ENCODE measurements at regions not wholly inside any gene's neighbourhood (a gene's known extent, or its start where the extent isn't known, plus 50 kb on each side); places are given as distances from the start of the nearest gene placed in this dataset.

- DNase-seq = no peak
Observed at GRCh38 chr13:22698467-22698866, 482.3 kb upstream of the SGCG start.

GRCh38 chr13:22700246-22700887, 480.4 kb upstream of the SGCG start:
- DNase-seq = no peak

GRCh38 chr13:22703601-22704209, 477.1 kb upstream of the SGCG start:
- DNase-seq = no peak

GRCh38 chr13:22707946-22708345, 472.8 kb upstream of the SGCG start:
- DNase-seq = no peak

- DNase-seq = no peak
Observed at GRCh38 chr13:22717036-22717435, 463.7 kb upstream of the SGCG start.

GRCh38 chr13:22726726-22727125, 454.1 kb upstream of the SGCG start:
- no peak for DNase-seq

- no peak for DNase-seq
Observed at GRCh38 chr13:22735011-22735995, 445.5 kb upstream of the SGCG start.

- no peak for DNase-seq
Observed at GRCh38 chr13:22736084-22736767, 444.6 kb upstream of the SGCG start.

- DNase-seq = no peak
Observed at GRCh38 chr13:22736768-22737092, 444.0 kb upstream of the SGCG start.

- no peak for DNase-seq
Observed at GRCh38 chr13:22738357-22738756, 442.4 kb upstream of the SGCG start.

- DNase-seq = no peak
Observed at GRCh38 chr13:22740264-22740663, 440.5 kb upstream of the SGCG start.

GRCh38 chr13:22744688-22745452, 435.9 kb upstream of the SGCG start:
- DNase-seq = no peak

GRCh38 chr13:22748866-22749577, 431.8 kb upstream of the SGCG start:
- no peak for DNase-seq

GRCh38 chr13:22749626-22750025, 431.2 kb upstream of the SGCG start:
- no peak for DNase-seq

- peak; percentile 19 for DNase-seq
Observed at GRCh38 chr13:22757530-22758120, 423.2 kb upstream of the SGCG start.

GRCh38 chr13:22758245-22758644, 422.5 kb upstream of the SGCG start:
- DNase-seq = no peak

GRCh38 chr13:22761709-22762108, 419.1 kb upstream of the SGCG start:
- DNase-seq = no peak

GRCh38 chr13:22765547-22765946, 415.2 kb upstream of the SGCG start:
- no peak for DNase-seq

GRCh38 chr13:22770891-22771290, 409.9 kb upstream of the SGCG start:
- no peak for DNase-seq

- DNase-seq = no peak
Observed at GRCh38 chr13:22773465-22773864, 407.3 kb upstream of the SGCG start.

All from hindlimb muscle (tissue), 1 donor.